ENCODE measurements at regions not wholly inside any gene's neighbourhood (a gene's known extent, or its start where the extent isn't known, plus 50 kb on each side); places are given as distances from the start of the nearest gene placed in this dataset.

DNA sequence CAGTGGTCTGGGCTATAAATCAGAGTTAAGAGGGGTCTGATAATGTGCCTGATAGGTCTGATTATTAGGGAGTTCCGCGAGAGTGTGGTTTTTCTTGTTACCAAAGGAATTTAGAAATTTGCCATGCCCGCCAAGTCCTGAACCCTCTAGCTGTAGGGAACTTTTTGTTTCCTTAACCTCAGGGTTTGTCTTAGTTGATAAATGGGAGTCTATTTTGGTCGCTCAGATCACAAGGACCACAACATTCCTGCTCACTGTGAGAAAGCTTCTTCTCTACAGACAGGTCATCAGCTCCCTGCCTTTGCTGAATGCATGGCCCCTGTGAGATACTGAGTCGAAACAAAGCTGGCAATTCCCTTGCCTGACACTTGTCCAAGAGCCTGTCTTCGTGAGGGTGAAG, 497.8 kb downstream of the HS3ST4 start:
- no peak for DNase-seq (ENCODE audit: low read depth)

DNA sequence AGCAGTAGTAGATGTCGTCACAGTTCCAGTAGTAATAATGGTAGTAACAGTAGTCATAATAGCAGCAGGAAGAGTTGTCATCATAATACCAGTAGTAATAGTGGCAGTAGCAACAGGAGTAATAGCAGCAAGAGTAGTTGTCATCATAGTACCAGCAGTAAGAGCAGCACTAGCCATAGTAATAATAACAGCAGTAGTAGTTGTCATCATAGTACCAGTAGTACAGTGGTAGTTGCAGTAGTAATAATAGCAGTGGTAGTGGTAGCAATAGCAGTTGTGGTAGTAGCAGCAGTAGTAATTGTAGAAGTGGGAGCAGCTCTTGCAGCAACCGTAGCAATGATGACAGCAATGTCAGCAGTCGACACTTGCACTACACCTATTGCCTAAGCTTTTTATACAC, 502.8 kb downstream of the HS3ST4 start:
- DNase-seq (ENCODE audit: low read depth): no peak

- no peak for DNase-seq (ENCODE audit: low read depth)
Measured at GRCh38 chr16:26195225-26195624, 503.5 kb downstream of the HS3ST4 start.

DNA sequence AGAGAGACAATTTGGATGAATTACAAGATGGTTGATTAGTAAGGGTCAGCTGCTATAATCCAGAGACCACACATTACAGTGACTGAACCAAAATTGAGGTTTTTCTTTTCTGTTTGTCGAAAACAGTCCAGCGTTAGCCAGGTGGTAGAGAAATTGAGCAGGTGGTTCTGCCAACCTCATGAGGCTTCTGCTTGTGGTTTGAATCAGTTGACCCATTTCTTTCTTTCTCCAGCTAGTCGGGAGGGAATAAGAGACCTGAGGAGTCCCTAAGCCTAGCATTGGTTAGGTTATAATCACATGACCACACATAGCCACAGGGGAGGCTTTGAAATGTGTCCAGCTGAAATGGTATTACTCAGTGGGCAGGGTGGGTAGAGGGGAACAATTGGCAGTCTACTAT, 504.6 kb downstream of the HS3ST4 start:
- DNase-seq (ENCODE audit: low read depth): no peak

DNA sequence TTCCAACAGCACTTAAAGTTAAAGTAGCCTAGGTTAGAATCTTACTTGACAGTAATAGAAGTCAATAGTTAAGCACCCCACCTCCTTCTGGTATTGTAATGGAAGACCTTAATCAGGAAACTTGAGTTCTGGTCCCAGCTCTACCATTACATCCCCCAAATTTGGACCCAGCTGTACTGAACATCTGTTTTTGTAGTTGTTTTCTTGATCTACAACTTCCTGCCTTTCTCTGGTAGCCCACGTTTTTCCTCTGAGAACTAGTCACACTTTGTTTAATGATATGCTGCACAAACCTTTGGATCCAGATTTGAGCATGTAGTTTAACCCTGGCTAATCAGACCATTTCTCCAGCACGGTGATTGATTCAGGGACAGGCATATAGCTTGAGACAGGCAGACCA, 505.0 kb downstream of the HS3ST4 start:
- DNase-seq (ENCODE audit: low read depth): no peak

DNA sequence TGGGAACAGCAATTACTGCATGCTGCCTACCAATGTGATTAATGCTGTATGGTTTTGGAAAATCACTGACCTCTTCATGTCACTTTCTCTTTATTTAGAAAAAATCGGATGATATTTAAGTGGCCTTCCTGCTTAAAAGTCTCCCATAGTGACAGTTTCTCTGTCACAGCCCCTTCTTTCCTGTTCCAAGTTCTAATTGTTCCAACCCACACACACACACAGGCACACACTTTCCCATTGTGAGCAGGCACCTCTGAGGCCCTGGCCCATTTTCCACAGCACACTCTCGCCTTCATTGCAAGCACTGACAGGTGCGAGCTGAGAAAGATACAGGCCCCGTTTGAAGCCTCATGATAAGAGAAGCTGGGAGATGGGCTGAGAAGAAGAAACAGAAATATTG, 505.9 kb downstream of the HS3ST4 start:
- no peak for DNase-seq (ENCODE audit: low read depth)

- DNase-seq (ENCODE audit: low read depth): no peak
Measured at GRCh38 chr16:26198221-26198620, 506.5 kb downstream of the HS3ST4 start.

DNA sequence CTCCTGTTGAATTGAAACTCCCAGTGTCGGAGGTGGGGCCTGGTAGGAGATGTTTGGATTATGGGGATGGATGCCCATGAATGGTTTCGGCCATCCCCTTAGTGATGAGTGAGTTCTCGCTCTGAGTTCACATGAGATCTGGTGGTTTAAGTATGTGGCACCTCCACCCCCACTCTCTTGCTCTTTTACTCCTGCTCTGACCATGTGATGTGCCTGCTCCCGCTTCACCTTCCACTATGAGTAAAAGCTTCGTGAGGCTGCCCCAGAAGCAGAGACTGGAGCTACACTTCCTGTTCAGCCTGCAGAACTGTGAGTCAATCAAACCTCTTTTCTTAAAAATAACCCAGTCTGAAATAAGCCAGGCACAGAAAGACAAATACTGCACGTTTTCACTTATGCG, 512.4 kb downstream of the HS3ST4 start:
- no peak for DNase-seq (ENCODE audit: low read depth)

DNA sequence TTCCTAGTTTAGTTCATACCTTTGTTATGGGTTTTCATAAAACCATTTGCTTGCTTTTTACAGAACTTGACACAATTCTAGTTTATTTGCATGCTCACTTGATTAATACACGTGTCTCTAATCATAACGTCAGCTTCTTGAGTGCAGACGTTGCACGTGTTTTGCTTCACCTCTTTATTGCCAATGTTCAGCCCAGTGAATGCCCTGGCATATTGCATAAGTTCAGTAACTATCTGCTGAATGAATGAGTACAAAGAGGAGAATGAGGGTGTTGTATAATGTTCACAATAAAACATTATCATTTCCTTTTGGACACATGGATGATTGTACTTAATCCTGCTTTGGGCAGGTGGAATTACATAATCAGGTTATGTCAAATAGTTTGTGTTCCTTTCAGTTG, 519.8 kb downstream of the HS3ST4 start:
- DNase-seq (ENCODE audit: low read depth): no peak

DNA sequence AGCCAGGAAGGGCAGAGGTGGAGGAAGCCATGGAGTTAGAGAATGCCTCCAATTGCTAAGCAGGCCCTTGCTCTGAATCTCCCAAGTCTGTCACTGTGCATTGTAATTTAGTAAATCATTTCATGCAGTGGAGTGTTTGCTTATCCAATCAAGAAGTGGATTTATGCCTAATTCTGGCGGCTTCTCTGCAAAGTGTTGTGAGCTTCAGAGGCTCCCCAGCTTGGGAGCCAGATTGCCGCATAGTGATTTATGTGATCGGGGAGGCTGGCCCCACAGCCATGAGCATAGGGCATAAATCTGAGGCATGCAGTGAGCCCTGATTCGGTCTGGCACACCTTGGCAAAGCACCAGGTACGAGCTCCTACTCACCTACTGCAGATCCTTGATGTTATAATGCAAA, 520.8 kb downstream of the HS3ST4 start:
- DNase-seq (ENCODE audit: low read depth): no peak

DNA sequence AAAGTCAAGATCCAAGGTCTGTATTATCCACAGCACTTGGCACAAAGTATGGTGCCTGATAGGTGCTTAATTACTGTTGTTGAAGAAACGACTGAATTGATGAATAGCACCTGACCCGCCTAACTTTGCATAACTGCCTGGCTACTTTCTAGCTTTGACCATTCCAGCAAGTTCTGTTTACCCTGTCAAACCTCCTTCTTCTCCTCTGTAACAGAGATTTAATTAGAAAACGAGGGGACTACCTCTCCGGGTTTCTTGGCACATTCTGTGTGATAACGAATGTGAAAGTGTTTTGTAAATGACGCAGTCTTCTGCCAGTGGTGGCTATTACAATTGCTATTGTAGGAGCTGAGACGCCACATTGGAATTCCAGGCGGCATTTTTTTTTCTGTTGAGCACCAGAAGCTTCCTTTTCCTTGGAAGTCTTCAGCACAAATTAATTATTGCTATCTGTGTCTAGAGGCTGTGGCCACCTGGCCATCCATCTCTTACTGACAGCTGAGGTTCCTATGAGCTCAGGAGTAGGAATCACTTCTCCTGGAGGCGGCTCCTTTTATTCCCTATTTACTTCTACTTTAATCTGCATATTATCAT, 522.9 kb downstream of the HS3ST4 start:
- no peak for DNase-seq (ENCODE audit: low read depth)

- DNase-seq (ENCODE audit: low read depth): no peak
Measured at GRCh38 chr16:26220894-26221293, 529.1 kb downstream of the HS3ST4 start.

DNA sequence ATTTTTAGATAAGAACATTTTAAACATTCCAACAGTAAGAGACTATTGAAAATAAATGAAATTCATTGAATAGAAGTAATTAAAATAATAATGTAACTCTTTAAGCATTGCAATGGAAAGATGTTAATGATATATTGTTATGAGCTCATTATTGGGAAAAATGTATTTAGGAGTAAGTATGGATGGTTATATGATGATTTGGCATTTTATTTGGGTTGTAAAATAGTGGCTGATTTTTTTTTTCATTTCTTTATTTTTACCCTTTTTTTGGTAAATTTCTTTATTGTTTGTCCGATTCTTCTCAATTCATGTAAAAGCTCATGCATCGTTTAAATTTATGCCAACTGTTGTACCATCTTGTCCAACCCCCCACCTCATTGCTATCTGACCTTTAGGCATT, 539.9 kb downstream of the HS3ST4 start:
- no peak for DNase-seq (ENCODE audit: low read depth)

- no peak for DNase-seq (ENCODE audit: low read depth)
Measured at GRCh38 chr16:26240807-26241206, 549.0 kb downstream of the HS3ST4 start.

DNA sequence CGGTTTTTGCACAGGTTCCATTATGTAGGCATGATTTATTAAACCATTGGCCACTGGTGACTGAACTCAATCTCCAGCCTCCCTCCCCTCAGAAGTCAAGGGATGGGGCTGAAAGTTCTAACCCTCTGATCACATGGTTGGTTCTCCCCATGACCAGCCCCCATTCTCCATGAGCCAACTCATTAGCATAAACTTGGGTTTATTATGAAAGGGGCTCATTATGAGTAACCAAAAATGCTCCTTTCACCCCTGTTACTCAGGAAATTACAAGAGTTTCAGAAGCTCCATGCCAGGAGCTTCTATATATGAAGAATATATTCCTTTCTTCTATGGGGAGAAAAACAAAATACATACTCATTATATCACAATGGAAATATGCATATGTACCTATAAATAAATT, 555.3 kb downstream of the HS3ST4 start:
- no peak for DNase-seq (ENCODE audit: low read depth)

GRCh38 chr16:26252598-26252997, 560.8 kb downstream of the HS3ST4 start:
- no peak for DNase-seq (ENCODE audit: low read depth)

GRCh38 chr16:26261621-26262020, 569.9 kb downstream of the HS3ST4 start:
- no peak for DNase-seq (ENCODE audit: low read depth)

DNA sequence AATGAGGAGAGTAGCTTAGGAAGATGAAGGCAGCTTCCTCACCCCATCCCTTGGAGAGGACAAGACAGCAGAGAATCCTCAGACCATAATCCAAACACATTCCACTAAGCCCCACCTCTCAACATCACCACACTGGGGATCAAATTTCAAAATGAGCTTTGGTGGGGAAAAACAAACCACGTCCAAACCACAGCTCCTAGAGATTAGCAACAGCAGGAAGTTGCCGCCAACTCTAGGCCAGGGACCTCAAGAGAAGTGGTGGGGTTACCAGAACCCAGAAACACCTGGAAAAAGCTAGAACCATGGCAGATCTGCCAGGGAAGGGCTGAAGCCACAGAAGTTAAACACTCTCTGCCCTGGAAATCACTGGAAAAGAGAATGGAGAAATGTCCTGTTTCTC, 571.6 kb downstream of the HS3ST4 start:
- DNase-seq (ENCODE audit: low read depth): no peak

DNA sequence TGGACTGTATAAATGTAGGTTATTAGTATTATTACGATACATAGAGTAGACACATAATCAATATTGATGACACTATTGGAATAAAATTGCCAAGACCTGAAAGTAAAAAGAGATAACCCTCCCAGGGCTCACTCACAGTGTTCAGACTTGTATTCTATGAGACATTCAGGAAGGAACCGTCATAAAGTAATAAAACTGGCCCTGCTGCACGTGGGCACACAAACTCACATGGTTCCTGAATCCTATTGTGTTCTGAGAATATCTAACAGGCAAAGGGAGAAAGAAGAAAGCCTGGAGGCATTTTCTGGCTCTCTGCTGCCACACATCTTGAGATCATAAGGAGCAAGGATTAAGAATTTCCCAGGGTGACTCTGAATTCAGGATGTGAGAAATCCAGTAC, 575.9 kb downstream of the HS3ST4 start:
- no peak for DNase-seq (ENCODE audit: low read depth)

GRCh38 chr16:26269673-26270072, 577.9 kb downstream of the HS3ST4 start:
- DNase-seq (ENCODE audit: low read depth): no peak

DNA sequence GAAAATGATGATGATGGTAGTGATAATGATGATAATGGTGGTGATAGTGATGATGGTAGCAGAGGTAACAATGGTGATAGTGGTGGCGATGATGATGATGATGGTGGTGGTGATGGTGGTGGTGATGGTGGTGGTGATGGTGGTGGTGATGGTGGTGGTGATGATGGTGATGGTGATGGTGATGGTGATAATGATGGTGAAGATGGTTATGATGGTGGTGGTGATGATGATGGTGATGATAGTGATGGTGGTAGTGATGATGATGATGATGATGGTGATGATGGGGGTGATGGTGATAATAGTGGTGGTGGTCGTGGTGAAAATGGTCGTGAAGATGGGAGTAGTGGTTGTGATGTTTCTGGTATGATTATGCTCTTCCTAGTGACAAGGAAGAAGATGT, 581.8 kb downstream of the HS3ST4 start:
- no peak for DNase-seq (ENCODE audit: low read depth)

DNA sequence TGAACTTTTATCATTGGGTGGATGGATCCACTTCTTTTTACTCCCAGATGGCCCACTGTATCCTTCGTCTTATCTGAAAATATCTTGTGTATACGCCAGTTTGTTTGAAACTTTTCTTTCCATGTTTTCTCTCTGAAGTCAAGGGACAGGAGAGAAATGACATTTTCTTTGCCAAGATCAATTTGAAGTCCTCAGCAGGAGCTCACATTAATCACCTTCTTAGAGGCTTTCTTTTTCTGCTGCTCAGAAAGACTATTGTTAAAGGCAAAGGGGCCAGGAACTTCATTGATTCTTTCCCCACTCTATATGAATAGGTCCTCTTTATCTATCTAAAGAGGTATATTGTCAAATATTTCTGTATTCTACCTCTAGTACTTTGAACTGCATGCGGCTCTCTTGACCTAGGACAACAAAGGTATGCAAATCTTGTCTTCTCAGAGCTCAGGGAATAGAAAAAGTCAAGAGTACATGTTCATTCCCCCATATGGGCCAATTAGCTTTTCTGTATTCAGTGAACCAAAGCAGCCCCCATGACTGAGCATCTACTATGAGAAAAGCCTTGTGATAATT, 583.3 kb downstream of the HS3ST4 start:
- no peak for DNase-seq (ENCODE audit: low read depth)

DNA sequence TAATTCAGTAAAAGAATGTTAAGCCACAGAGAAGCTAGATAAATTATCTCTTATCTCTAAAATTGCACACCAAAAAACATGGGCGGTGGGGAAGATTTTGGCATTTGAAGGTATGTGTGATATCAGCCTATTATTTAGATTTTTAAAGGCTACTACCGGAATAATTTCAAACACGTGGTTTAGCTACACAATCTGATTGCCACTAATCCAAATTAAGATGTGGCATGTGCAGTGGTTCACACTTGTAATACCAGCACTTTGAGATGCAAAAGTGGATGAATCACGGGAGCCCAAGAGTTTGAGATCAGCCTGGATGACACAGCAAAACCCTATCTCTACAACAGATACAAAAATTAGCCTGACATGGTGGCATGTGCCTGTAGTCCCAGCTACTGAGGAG, 584.5 kb downstream of the HS3ST4 start:
- no peak for DNase-seq (ENCODE audit: low read depth)

GRCh38 chr16:26281381-26282110, 589.8 kb downstream of the HS3ST4 start:
- no peak for DNase-seq (ENCODE audit: low read depth)

All from forelimb muscle (tissue), 1 donor.